ENCODE measurements at regions not wholly inside any gene's neighbourhood (a gene's known extent, or its start where the extent isn't known, plus 50 kb on each side); places are given as distances from the start of the nearest gene placed in this dataset.

DNA sequence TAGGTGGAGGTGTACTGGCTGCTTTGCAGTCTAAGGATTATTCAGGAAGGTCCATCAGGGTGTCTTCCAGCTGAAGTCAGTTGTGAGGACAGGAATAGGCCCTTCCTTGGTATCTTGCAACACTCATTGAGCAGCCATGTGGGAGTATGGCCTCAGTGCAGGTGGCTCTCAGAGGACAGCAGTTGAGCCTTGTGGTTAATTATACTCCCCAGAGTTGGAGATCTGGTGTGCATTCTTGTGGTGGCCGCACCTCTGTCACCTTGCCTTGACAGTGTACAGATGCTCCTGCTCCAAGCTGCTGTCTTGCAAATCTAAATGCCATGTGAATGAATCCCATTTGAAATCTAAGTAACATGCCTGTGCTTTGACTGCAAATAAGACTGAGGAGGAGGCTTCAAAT is 339.9 kb upstream of the BCHE start:
- DNase-seq = no peak

- DNase-seq = no peak
Observed at GRCh38 chr3:166171695-166172094, 334.5 kb upstream of the BCHE start.

- no peak for DNase-seq
Observed at GRCh38 chr3:166169681-166170080, 332.5 kb upstream of the BCHE start.

DNA sequence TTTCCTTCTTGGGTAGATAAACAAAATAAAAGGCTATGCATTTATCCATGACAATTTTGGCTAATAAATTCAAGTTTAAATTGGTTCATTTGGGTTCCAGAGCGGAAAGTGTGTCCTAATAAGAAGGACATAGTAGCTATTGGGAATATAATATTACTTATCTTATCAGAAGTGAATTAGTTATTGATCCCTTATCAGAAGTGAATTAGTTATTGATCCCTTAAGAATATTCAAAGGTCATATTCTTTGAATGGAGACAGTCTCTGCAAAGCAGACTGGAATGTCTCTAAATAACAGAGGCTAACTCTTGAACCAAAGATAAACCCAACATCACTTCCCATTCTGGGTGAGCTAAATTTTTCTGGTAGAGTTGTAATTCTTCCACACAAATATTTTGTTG is 290.7 kb upstream of the BCHE start:
- DNase-seq = no peak

DNA sequence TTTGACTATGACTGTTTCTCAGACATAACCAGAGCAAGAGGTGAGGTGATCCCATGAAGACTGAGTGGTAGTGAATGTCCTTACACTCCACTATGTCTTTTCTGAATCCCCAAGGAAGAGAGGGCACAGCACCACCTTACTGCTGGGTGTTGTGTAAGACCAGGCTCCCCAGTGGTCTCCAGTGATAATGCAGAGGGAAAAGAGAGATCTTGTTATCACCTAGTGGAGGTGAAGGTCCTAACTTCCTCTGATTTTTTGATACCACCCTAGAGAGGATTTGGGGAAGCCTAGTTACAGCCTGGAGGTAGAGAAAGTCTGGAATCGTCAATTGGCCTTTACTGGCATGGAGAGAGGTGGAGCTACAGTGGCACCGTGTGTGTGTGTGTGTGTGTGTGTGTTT is 288.0 kb upstream of the BCHE start:
- no peak for DNase-seq

GRCh38 chr3:166123576-166123975 is 286.4 kb upstream of the BCHE start:
- DNase-seq = no peak

GRCh38 chr3:166123088-166123487 is 285.9 kb upstream of the BCHE start:
- DNase-seq = no peak

- no peak for DNase-seq
Observed at GRCh38 chr3:166118049-166118448, 280.8 kb upstream of the BCHE start.

GRCh38 chr3:166114448-166114847 is 277.2 kb upstream of the BCHE start:
- DNase-seq = no peak

DNA sequence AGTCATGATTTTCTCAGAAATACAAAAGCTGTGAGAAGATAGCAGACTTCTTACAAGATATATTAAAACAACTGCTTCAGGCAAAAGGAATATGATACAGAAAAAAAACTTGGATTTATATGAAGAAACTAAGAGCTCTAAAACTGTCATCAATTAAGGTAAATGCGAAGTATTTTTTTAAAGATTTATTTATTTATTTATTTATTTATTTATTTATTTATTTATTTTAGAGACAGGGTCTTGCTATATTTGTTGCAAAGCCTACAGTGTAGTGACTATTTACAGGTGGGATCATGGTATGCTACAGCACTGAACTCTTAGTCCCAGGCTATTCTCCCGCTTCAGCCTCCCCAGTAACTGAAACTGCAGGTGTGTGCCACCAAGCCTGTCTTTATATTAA is 274.3 kb upstream of the BCHE start:
- DNase-seq = no peak

- no peak for DNase-seq
Observed at GRCh38 chr3:166110102-166110501, 272.9 kb upstream of the BCHE start.

DNA sequence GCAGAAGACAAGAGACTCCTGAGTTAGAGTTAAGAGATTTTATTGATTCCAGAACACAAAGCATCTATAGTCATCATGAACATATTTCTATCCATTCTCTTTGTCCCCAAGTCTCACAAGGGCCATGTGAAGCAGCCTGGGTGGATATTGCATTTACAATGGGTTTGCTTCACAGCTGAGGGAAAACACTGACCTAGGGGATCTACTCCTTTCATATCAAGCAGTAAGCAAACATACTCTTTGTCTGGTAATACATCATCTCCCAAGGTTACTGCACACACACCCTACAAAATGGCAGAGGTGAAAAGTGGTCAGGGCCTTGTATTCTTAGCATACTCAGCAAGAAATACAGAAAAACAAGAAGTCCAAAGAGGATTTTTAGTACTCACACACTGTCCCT is 267.7 kb upstream of the BCHE start:
- peak; percentile 62 for DNase-seq

DNA sequence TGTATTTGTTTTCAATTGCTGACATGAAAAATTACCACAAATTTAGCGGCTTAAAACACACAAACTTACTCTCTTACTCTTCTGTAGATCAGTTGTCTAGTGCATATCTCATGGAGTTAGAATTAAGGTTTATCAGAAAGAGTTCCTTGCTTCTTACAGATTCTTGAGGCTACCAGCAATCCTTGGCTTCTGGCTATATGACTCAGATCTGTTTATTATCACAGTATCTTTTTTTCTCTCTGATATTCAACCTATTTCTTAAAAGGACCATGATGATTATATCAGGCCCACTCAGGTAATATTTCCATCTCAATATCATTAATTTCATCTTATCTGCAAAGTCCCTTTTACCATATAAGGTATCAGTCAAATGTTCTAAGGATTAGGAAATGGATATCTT is 263.5 kb upstream of the BCHE start:
- no peak for DNase-seq

GRCh38 chr3:166089575-166089974 is 252.4 kb upstream of the BCHE start:
- no peak for DNase-seq

DNA sequence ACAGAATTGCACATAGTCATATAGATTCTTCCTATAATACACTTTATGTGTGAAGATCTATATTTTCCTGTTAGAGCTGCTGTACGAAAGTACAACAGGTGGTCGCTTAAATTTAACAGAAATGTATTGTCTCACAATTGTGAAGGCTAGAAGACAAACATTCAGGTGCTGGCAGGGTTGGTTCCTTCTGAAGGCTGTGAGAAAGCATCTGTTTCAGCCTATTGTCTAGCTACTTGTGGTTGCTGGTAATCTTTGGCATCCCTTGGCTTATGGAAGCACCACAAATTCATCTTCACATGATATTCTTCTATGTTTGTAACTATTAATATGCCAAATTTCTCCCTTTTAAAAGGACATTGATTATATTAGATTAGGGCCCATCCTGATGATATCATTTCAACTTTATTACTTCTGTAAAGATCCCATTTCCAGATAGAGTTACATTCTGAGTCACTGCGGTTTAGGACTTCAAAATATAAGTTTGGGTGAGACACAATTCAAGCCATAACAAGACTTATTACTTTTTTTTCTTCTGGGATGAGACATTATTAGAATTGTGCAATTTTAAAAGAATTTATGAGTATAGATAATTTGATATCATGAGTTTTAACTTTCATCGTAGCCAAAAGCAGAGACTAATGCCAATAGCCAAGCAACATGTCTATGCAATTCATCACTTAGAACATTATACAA is 248.1 kb upstream of the BCHE start:
- no peak for DNase-seq

DNA sequence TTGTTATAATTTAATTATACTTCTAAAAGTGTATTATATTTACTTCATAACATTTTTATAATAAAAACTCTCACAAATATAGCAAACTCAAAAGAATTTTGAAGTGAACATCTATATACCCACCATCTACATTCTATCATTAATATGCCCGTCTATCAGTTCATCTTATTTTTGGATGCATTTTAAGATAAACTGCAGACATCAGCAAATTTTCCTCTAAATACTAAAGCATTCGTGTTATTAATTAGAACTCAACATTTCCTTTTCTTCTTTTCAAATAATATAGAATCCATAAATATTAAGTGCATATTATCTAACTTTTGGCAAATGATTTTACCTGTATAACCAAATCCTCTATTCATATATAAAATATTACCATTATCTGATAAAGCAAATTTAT is 242.9 kb upstream of the BCHE start:
- no peak for DNase-seq

- DNase-seq = no peak
Observed at GRCh38 chr3:166071831-166072230, 234.6 kb upstream of the BCHE start.

GRCh38 chr3:166064476-166064875 is 227.3 kb upstream of the BCHE start:
- DNase-seq = no peak

GRCh38 chr3:166060789-166061479 is 223.7 kb upstream of the BCHE start:
- no peak for DNase-seq

DNA sequence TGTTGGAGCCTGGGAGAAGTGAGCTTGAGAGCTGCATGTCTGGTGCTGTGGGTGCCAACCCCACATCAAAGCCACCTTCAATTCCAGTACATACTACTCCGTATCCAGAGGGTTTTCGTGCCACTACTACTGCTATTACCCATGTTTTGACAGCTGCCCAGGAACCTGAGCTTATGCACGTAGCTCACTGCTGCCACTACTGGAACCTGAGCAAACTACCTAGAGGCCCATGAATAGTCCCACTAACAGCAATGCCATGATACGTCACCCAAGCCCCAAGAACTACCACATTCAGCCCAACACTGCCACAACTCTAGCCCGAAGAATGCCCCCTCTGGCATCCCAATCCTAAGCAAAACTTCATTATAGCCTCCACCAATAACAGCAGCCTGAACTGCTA is 215.2 kb upstream of the BCHE start:
- no peak for DNase-seq

DNA sequence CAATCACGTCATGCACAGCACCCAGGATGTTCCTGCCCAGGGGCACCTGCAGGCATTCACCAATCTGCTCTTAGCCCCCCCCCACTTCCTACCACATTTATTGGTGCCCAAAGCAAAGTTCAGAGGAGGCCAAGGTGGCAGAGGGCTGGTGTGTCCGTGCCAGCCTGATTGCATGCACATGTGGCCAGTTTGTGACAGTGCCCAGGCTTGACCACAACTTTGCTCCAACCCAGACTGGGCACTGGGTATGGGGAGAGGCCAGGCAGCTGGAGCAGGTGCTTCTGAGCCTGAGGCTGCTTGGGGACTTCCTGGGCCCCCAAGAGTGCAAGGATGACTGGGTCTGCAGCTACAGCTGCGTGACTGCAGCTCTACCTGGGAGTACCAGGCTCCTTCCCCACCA is 192.3 kb upstream of the BCHE start:
- no peak for DNase-seq

- DNase-seq = no peak
Observed at GRCh38 chr3:166013073-166013679, 176.0 kb upstream of the BCHE start.

- DNase-seq = no peak
Observed at GRCh38 chr3:166011771-166012170, 174.5 kb upstream of the BCHE start.

GRCh38 chr3:166005126-166005525 is 167.9 kb upstream of the BCHE start:
- no peak for DNase-seq

- DNase-seq = no peak
Observed at GRCh38 chr3:165994293-165994692, 157.1 kb upstream of the BCHE start.

All from DMS153 (cell line).